ENCODE measurements at regions not wholly inside any gene's neighbourhood (a gene's known extent, or its start where the extent isn't known, plus 50 kb on each side); places are given as distances from the start of the nearest gene placed in this dataset.

DNA sequence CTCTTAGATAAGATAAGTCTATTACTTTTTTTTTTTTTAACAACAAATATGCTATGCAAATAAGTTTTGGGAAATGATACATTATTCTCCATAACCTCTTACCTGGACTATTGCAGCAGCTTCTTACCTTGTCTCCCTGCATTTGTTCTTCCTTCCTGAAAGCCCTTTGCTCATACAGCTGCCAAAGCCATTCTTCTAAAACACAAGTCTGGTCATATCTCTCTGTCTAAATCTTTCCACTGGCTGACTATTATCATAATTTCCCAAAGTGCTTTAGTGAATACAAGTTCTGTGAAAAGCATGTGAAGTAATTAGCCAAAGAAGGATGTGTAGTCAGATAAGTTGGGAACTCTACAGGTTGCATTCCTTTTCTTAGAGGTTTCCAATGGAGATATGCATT lies 115.4 kb upstream of the CNTLN start:
- no peak for DNase-seq (ENCODE audit: low read depth in 2 of 3, low spot score in 2 of 3)

DNA sequence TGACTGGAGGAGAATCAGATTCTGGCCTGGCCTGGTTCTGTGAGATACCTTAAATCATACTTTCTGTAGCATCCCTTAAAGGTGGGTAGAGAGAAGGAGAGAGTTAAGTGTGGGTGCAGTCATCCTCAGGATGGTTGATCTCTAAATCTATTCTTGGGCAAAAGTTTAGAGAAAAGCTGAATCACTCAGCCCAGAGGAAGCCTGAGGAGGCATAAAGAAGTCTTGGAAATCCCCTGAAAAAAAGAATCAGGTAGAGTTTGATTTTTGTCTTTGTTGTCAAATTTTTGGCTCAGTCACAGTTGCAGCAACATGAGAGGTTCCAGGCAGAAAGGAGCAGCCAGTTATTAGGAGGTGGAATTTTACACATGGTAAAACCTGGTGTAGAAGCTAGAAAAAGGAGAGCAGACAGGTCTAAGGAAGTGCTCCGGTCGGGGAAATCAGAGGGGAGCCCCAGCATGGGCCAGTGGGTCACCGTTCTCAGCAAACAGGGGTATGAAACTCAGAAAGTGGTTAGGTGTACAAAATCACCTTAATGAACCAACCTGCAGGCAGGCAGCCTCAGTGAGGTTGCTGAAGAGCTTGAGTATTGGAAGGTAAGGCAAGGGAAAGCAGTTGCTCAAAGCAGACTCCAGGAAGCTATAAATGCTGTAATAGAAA lies 116.2 kb upstream of the CNTLN start:
- DNase-seq (ENCODE audit: low read depth in 2 of 3, low spot score in 2 of 3), result no peak

DNA sequence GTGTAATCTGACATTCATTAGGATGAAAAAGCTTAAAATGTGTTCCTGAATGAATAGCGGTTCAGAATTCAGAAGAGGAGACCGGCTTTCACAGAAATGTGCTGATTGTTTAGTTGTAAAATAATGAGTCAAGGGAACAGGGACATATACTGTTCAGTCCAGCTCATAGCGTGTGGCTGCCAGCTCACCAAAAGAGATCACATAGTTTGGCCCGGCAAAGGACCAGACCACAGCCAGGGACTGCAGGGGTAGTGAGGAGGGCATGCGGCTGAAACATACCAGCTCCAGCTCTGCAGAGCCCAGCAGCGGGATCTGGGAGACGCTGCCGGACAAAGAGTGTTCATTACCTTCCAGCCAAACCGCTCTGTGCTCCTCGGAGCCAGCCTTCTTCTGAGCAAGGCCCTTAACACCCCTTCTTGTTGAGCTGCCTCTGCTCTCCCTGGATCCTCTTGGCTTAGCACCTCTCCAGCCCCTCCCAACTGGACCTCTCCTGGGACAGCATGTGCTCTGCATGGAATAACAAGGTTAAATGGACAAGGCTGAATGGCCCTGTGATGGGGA lies 116.8 kb upstream of the CNTLN start:
- no peak for DNase-seq (ENCODE audit: low read depth in 2 of 3, low spot score in 2 of 3)

DNA sequence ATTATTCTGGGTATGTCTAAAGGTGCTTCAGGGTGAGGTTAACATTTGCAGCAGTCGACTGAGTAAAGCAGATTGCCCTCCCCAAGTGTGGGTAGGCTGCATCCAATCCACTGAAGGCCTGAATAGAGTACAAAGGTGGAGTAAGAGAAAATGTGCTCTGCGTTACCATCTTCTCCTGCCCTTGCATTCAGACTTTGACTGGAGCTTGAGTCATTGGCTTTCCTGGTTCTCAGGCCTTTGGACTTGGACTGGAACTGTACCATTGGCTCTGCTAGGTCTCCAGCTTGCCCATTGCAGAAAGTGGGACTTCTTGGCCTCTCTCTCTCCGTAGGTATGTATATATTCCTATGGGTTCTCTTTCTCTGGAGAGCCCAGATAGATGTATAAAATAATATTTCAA lies 120.9 kb upstream of the CNTLN start:
- no peak for DNase-seq (ENCODE audit: low read depth in 2 of 3, low spot score in 2 of 3)

DNA sequence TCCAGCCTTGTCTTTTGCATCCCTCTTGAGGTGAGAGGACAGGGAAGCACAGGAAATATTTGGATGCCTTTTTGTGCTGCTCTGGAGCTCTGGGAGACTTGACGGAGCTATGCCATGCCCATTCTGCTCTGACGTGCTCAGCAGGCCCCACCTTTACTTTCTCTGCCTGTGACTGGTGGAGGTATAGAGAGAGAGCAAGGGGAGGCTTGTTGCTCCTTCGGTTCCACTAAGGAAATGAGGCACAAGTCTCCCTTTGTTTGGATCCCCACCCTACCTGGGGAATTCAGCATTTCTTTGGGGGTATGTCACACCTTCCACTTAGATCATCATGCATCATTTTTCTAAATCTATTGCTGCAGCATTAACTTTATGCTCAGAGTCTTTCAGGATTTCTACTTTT lies 121.8 kb upstream of the CNTLN start:
- no peak for DNase-seq (ENCODE audit: low read depth in 2 of 3, low spot score in 2 of 3)

DNA sequence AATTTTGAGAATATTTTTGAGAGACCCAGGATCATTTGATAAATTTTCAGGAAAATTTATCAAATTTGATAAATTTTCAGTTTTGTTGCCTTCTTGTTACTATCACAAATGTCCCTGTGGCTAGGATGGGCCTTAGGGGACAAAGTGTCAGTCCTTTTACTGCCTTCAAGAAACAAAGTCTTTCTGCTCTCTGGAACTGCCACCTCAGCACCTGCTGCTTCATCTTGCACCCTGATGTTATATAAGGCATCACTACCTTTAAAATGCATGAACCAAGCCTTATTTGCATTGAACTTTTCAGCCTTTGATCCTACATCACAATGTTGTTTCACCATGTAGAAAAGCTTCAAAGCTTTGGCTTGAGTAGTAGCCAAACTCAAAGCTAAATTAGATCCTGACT lies 123.0 kb upstream of the CNTLN start:
- DNase-seq (ENCODE audit: low read depth in 2 of 3, low spot score in 2 of 3), result no peak

DNA sequence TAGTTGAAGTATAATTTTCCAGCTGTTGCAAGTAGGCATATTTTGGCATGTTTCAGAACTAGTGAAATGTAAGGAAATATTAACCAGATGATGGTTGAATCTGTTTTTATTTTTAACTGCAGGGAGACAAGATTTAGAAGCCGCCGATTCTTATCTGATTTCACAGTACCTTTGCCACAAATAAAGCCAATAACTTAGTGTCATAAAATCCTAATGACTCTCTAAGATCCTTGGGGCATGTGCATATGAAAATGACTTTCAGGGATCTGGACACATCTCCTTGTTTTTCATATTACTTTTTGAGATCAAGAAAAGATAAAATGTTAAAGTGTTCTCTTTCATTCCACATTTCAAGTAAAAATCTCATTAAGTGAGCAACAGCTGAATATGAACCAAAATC lies 125.8 kb upstream of the CNTLN start:
- DNase-seq (ENCODE audit: low read depth in 2 of 3, low spot score in 2 of 3), result no peak

DNA sequence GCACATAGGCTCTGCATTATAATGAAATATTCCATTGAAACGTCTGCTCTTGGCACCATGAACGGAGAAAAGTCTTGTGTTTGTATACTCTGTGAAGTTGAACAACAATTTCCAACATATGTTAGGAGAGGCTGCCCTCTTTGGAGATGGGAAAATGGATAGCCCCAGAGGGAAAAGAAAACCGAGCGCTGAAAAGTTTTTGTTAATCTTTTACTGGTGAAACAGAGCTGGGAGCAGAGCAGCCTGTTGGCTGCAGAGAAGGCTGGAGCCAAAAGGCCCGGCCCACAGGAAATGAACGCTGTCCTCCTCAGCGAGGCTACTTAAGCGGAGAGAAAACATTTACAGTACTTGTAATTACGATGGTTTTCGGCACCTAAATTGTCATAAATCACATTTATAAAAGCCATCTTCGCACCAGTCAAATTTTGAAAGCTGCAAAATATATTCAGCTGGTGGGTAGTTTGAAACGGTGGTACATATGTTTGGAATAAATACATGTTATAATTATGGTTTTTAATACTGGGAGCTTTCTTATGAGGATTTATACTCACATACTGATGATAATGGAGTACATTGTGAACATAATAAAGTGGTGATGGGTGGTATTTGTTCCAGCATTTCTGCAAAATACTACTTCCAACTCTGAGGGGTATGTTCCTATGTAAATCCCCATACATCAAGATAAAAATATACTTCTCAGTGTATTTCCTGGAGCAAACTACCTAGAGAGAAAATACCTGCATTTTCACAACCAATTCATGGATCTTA lies 129.6 kb upstream of the CNTLN start:
- DNase-seq (ENCODE audit: low read depth in 2 of 3, low spot score in 2 of 3), result no peak

DNA sequence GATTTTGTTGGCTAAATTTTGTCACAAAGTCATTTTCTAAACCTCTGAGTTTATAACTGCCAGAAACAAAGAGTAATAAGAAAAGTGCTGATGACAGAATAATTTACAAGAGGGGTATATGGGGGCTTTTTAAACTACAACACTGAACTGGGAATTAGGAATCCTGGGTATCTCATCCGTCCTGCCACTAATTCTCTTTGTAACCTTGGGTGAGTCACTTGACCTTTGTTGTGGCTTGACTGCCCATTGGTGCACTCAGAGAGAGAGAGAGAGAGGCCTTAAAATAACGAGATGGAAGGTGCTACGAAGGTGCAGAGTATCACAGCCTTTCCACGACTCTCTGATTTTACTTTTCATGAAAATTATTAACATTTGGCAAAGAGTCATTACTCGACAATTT lies 130.3 kb upstream of the CNTLN start:
- no peak for DNase-seq (ENCODE audit: low read depth in 2 of 3, low spot score in 2 of 3)

DNA sequence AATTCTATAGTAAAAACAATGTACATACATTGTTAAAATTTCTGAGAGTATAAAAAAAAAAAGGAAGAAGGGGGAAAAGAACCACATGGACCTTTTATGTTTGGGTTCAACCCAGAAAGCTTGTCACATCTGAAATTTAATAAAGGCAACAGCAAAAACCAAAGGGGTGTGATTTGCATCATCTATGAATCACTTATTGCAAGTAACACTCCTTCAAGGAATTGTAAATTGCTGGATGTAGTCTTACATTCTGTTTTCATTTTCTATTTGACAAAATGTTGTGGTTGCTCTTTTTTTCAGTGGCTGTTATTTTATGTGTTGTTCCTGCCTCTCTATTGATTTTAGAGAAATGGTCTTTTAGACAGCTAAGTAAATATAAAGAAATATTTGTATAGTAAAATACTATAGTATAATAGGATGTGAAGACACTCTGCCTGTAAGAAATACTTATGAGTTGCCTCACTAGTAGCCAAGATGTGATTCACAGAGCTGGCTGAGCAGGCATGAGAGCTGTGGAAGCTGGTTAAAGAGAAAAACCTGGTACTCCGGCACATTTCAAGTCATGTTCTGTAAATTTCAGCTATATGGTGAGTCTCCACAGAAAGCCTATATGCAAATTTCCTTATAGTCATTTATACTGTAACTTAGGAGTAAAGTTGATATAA lies 131.1 kb upstream of the CNTLN start:
- no peak for DNase-seq (ENCODE audit: low read depth in 2 of 3, low spot score in 2 of 3)

DNA sequence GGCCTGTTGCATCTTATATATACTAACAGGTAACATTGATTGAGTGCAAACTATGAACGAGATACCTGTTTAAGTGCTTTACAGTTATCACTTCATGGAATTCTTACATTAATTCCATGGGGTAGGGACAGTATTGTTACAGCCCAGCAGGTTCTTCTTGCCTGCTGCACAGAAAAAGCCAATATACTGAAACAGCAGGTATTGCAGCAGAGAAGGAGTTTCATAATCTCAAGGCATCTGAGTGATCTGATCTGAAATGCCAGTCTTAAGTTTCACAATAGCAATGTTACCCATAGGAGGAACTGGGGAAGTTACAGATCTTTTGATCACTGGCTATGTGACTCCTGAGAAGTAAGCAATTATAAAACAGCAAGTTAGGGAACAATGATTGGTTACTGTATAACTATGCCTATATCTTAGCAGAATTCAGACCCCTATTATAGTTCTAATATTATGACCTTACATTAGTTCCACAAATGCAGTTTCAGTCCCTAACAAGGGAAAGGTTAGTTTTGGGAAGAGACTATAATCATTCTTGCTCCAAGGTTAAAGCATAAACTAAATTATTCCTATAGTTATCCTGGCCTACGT lies 126.5 kb upstream of the BNC2 start:
- DNase-seq (ENCODE audit: low read depth in 2 of 3, low spot score in 2 of 3), result no peak

DNA sequence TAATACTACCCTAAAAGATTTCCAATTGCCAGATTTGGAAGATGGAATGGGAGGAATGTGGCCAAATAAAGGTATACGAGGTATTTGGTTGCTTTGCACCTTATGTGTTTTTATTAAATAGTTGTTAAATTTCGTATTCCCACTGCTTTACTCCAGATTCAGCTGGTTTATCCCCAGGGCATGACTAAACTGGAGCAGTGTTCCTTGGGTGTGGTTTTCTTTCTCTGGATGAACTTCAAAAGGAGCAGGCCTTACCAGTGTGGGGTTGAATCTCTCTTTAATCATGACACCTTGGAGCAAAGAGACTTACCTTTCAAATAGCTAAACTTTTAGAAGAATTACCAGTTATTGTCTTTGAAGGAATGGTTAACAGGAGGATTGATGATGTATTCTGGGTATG lies 121.7 kb upstream of the BNC2 start:
- DNase-seq (ENCODE audit: low read depth in 2 of 3, low spot score in 2 of 3), result no peak

DNA sequence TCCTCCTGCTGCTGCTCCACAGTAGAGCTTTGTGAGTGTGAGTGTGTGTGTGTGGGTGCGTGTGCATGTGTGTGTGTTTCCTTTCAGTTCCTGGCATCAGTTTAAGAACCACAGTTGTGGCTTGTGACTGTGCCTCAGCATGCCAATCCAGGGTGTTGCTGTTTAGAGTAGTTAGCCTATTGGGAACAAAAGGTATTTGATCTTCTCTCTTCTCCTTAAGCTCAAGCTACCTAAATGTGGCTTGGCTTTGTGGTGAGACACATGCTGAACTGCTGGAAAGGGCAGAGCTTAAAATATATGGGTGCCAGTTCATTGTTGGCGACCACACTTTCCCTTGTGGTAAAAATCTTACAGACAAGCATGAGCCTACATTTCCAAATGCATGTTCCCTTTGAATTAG lies 116.6 kb upstream of the BNC2 start:
- DNase-seq (ENCODE audit: low read depth in 2 of 3, low spot score in 2 of 3), result peak in 2 of 3 donors; percentile 5 to 8

DNA sequence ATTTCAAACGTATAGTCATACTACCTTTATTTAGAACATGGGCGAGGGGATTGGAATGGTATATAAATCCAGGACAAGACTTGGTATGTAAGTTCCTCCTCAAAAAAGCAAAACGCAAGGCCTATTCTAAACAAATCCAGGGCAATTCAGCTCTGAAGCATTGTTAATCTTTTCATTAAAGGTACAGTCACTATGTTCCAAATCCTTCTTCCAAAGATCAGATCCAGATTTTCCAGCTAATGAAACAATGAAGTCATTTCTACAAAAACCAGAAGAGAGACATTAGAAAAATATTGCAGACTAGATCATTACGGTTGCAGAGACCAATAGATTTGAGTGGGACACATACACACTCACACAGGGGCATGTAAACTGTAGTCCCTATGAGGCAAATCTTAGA lies 116.1 kb upstream of the BNC2 start:
- no peak for DNase-seq (ENCODE audit: low read depth in 2 of 3, low spot score in 2 of 3)

DNA sequence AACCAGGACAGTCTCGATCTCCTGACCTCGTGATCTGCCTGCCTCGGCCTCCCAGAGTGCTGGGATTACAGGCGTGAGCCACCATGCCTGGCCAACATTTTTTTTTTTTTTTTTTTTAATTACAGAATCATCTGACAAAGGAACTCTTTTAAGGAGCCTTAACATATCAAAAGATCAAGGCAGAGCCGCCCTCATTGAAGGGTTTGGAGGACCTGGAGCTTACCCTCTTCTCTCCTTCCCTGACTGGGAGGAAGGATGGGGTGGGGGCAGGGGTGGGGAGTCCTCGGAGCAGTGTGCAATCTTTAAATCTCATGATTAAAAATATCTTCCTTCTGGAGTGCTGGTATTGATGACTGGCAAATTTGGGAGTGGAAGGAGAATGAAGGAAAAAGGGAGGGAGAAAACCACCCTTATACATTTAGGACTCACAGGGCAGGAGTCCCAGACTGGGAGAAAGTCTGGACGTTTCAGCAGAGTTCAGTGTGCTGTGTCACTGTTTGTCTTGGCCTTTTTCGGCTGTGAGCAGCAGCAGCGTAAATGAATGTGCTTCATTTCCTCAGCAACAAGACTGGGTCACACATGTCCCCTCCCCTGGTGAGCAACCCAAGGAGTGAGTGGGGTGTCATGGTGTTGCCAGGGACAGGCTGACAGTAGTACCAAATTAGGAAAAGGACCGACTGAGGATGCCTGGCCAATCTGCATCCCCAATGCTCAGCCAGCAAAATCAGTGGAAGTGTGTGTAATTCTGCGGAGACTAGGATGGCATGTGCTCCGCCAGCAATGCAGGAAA lies 115.3 kb upstream of the BNC2 start:
- DNase-seq (ENCODE audit: low read depth in 2 of 3, low spot score in 2 of 3), result no peak

DNA sequence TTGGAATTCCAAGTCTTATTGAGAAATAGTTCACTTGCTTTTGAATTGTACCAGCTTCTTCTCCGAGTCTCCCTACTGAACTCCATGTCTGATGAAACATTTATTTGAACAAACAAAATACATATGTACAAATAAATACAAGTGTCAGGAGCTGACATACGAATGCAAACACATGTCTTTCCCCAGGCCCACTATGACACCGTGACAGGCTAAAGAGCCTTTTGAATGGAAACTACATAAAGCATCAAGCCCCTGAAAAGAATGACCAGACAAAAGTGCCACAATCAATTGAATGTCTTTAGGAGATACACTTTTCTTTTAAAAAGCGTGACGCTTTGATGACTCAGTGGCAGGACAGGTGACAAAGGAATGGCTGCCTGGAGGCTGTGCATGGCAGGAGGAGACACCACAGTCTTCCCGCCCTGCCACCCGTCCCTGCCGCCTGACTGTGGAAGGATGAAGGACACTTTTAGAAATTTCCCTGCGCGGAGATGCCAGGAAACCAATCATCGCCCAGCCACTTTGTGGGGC lies 112.4 kb upstream of the BNC2 start:
- DNase-seq (ENCODE audit: low read depth in 2 of 3, low spot score in 2 of 3), result no peak

DNA sequence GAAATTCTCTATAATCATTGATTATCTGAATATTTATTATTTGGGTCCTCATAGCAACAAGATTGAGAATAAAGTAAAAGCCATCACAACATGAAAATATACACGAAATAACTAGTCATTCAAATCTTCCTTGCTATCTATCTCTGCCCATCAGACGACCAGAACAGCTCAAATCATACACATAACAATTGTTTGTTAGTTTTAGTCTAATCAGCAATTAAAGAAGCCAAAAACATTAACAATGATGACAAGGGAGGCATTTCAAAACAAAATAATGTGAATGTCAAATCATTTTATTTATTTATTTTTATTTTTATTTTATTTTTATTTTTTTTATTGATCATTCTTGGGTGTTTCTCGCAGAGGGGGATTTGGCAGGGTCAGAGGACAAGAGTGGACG lies 106.0 kb upstream of the BNC2 start:
- DNase-seq (ENCODE audit: low read depth in 2 of 3, low spot score in 2 of 3), result no peak

DNA sequence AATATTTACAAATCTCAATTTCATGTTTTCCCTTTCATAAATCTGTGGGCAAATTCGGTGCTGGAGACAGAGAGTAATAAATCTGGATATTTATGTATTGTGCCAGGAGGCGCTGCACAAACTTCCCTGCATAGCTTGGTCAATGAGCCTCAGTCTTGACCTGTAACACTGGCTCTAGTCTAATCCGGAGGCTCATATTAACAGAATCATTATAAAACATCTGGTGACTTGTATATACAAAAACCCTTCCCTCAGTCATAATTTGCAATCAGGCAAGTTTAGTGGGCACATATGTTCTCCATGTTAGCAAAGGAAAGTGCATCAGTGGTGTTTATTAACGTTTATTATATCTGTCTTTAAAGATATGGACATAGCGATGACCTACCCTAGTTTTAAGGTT lies 104.0 kb upstream of the BNC2 start:
- no peak for DNase-seq (ENCODE audit: low read depth in 2 of 3, low spot score in 2 of 3)

DNA sequence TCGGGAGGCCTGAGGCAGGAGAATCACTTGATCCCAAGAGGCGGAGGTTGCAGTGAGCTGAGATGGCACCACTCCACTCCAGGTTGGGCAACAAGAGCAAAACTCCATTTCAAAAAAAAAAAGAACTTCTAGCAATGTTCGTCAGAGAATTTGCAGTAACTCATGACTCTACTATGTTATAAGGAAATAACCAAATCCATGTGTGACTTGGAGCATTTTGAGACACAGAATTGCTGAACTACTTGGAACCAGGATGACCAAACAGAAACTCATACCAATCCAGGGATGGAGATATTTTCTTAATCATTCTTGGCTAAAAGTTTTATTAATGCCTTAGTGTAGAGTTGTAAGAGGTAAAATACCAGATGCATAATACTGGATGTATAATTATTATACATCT lies 99.9 kb upstream of the BNC2 start:
- DNase-seq (ENCODE audit: low read depth in 2 of 3, low spot score in 2 of 3), result no peak

DNA sequence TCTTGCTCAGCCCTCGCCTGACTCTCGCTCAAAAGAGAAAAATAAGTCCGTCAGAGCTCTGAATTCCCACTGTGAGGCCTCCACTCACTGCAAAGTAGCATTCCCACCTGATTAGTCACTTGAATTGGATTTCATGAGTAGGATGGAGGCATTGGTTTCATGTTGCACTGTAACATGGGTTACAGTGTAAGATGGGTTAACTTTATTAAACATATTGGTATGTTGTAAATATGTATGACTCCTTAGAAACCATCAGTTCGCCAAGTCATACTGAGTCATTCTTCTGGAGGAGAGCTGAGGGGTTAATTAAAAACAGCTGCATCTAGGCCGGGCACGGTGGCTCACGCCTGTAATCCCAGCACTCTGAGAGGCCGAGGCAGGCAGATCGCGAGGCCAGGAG lies 93.8 kb upstream of the BNC2 start:
- no peak for DNase-seq (ENCODE audit: low read depth in 2 of 3, low spot score in 2 of 3)

All from hematopoietic multipotent progenitor cell (in vitro differentiated cells).